Fibroblast of the conjunctiva (primary cell): ENCODE measurements at regions not wholly inside any gene's neighbourhood (a gene's known extent, or its start where the extent isn't known, plus 50 kb on each side); places are given as distances from the start of the nearest gene placed in this dataset.

Experiments used
- DNase-seq: peaks from one replicate; pipeline ENCODE4 v3.0.0-alpha.2; 2010; ENCODE audit warnings: low read depth

GRCh38 chr14:66070542-66071319, 415.4 kb upstream of the CCDC196 start:
- DNase-seq = no peak

- DNase-seq = no peak
These were observed 413.7 kb upstream of the CCDC196 start for GRCh38 chr14:66072190-66073084.

GRCh38 chr14:66074537-66074936, 411.6 kb upstream of the CCDC196 start:
- DNase-seq = no peak

GRCh38 chr14:66076176-66076575, 410.0 kb upstream of the CCDC196 start:
- no peak for DNase-seq

GRCh38 chr14:66078006-66078405, 408.2 kb upstream of the CCDC196 start:
- no peak for DNase-seq

- no peak for DNase-seq
These were observed 404.4 kb upstream of the CCDC196 start for GRCh38 chr14:66081594-66082376.

- DNase-seq = no peak
These were observed 400.9 kb upstream of the CCDC196 start for GRCh38 chr14:66085224-66085623.

- DNase-seq = no peak
These were observed 400.5 kb upstream of the CCDC196 start for GRCh38 chr14:66085665-66086064.

- DNase-seq = no peak
These were observed 398.9 kb upstream of the CCDC196 start for GRCh38 chr14:66087231-66087630.

GRCh38 chr14:66088656-66089055, 397.5 kb upstream of the CCDC196 start:
- DNase-seq = peak; percentile 14

- no peak for DNase-seq
These were observed 394.0 kb upstream of the CCDC196 start for GRCh38 chr14:66092206-66092605.

GRCh38 chr14:66092748-66093147, 393.4 kb upstream of the CCDC196 start:
- no peak for DNase-seq

- DNase-seq = no peak
These were observed 392.0 kb upstream of the CCDC196 start for GRCh38 chr14:66094001-66094727.

GRCh38 chr14:66099451-66099850, 386.7 kb upstream of the CCDC196 start:
- DNase-seq = no peak

GRCh38 chr14:66099931-66100330, 386.2 kb upstream of the CCDC196 start:
- DNase-seq = no peak

GRCh38 chr14:66101662-66102061, 384.5 kb upstream of the CCDC196 start:
- DNase-seq = no peak

GRCh38 chr14:66104486-66104885, 381.7 kb upstream of the CCDC196 start:
- DNase-seq = no peak

GRCh38 chr14:66105815-66106214, 380.4 kb upstream of the CCDC196 start:
- DNase-seq = peak; percentile 3

GRCh38 chr14:66109426-66109825, 376.7 kb upstream of the CCDC196 start:
- DNase-seq = no peak

GRCh38 chr14:66111891-66112290, 374.3 kb upstream of the CCDC196 start:
- no peak for DNase-seq

GRCh38 chr14:66114071-66114470, 372.1 kb upstream of the CCDC196 start:
- no peak for DNase-seq
